IMR-90 (cell line): ENCODE measurements at regions not wholly inside any gene's neighbourhood (a gene's known extent, or its start where the extent isn't known, plus 50 kb on each side); places are given as distances from the start of the nearest gene placed in this dataset.

Experiments used
- ATAC-seq: fragments of 200-7000 bp; cut with Tn5 transposase; 2 replicates; pipeline ENCODE4 v1.9.1; 2020; ENCODE audit warnings: low read depth, mild to moderate bottlenecking, moderate library complexity
- BruUV-seq: library from RNA; stranded (reverse); fragments of 400-500 nt; replicated peaks from 2 replicates; lab custom pipeline; 2021; lab: Mats Ljungman, UMichigan
- CTCF ChIA-PET: fragments of 300-600 bp; formaldehyde crosslinking; extraction: SDS; loops from one replicate; lab custom pipeline; 2021; ENCODE audit warnings: antibody characterized with exemption; lab: Yijun Ruan, JAX
- POLR2A ChIA-PET: fragments of 300-600 bp; sonication (Branson Sonifier 250); formaldehyde crosslinking; loops from one replicate; lab custom pipeline; 2022; ENCODE audit warnings: antibody characterized with exemption; ENCODE audit not compliant: unreplicated experiment; lab: Charles Lee
- DNase-seq: peaks from one replicate; pipeline ENCODE4 v3.0.0; 2013
- H2AFZ ChIP-seq: replicated peaks from 2 replicates; pipeline ENCODE3; 2013; ENCODE audit warnings: low read length, mild to moderate bottlenecking; ENCODE audit not compliant: poor library complexity
- H2AK5ac ChIP-seq: 2 replicates; pipeline ENCODE4 v1.6.1; 2013; ENCODE audit warnings: low read depth, low read length, inconsistent platforms
- H2AK9ac ChIP-seq: replicated peaks from 2 replicates; pipeline ENCODE3; 2013; ENCODE audit warnings: mild to moderate bottlenecking, low read depth, low read length, moderate library complexity; ENCODE audit not compliant: poor library complexity
- H2BK120ac ChIP-seq: 2 replicates; pipeline ENCODE4 v1.6.1; 2013; ENCODE audit warnings: low read depth, low read length, inconsistent platforms
- H2BK15ac ChIP-seq: 3 replicates; pipeline ENCODE4 v1.6.1; 2013; ENCODE audit warnings: low read depth, low read length, inconsistent platforms
- H2BK20ac ChIP-seq: 2 replicates; pipeline ENCODE4 v1.6.1; 2013; ENCODE audit warnings: low read depth, mild to moderate bottlenecking, inconsistent platforms, low read length, moderate library complexity
- H2BK5ac ChIP-seq: 2 replicates; pipeline ENCODE4 v1.6.1; 2013; ENCODE audit warnings: mild to moderate bottlenecking, low read depth, low read length, inconsistent platforms; ENCODE audit not compliant: poor library complexity, severe bottlenecking
- H3K14ac ChIP-seq: replicated peaks from 2 replicates; pipeline ENCODE4 v1.6.1; 2013; ENCODE audit warnings: low read depth, low read length, inconsistent platforms
- H3K18ac ChIP-seq: 2 replicates; pipeline ENCODE4 v1.6.1; 2013; ENCODE audit warnings: low read depth, low read length, control low read depth
- H3K23ac ChIP-seq: 2 replicates; pipeline ENCODE4 v1.6.1; 2013; ENCODE audit warnings: low read depth, low read length, inconsistent platforms
- H3K27ac ChIP-seq: 2 replicates; pipeline ENCODE4 v1.5.1; 2013; ENCODE audit warnings: mild to moderate bottlenecking, control low read depth, low read length; ENCODE audit not compliant: insufficient read depth
- H3K27me3 ChIP-seq: 2 replicates; pipeline ENCODE4 v1.6.1; 2013; ENCODE audit warnings: low read length; ENCODE audit not compliant: control insufficient read depth, insufficient read depth
- H3K36me3 ChIP-seq: 2 replicates; pipeline ENCODE4 v1.6.1; 2013; ENCODE audit warnings: low read length, mixed read lengths; ENCODE audit not compliant: control insufficient read depth, insufficient read depth
- H3K4ac ChIP-seq: 2 replicates; pipeline ENCODE4 v1.6.1; 2013; ENCODE audit warnings: low read depth, low read length, inconsistent platforms
- H3K4me1 ChIP-seq: 2 replicates; pipeline ENCODE4 v1.6.1; 2013; ENCODE audit warnings: low read length, mixed read lengths; ENCODE audit not compliant: control insufficient read depth, insufficient read depth
- H3K4me2 ChIP-seq: 2 replicates; pipeline ENCODE4 v1.6.1; 2013; ENCODE audit warnings: low read depth, mild to moderate bottlenecking, control low read depth, low read length, moderate library complexity
- H3K4me3 ChIP-seq: 2 replicates; pipeline ENCODE4 v1.5.1; 2013; ENCODE audit warnings: low read depth, mild to moderate bottlenecking, control low read depth, low read length, moderate library complexity; ENCODE audit not compliant: insufficient read depth
- H3K56ac ChIP-seq: 2 replicates; pipeline ENCODE4 v1.6.1; 2013; ENCODE audit warnings: low read length, inconsistent platforms; ENCODE audit not compliant: insufficient read depth; ENCODE audit errors: extremely low read depth
- H3K79me1 ChIP-seq, 2 experiments: 2 replicates each; pipeline ENCODE4 v1.6.1; 2013; ENCODE audit warnings: low read length in 2 of 2, inconsistent platforms in 1 of 2, low read depth in 1 of 2
- H3K9ac ChIP-seq: 2 replicates; pipeline ENCODE4 v1.6.1; 2013; ENCODE audit warnings: low read depth, low read length, control low read depth
- H3K9me1 ChIP-seq: 2 replicates; pipeline ENCODE4 v1.6.1; 2013; ENCODE audit warnings: low read length, inconsistent platforms; ENCODE audit not compliant: insufficient read depth
- H3K9me3 ChIP-seq: 2 replicates; pipeline ENCODE4 v1.6.1; 2013; ENCODE audit warnings: low read length; ENCODE audit not compliant: control insufficient read depth, insufficient read depth
- H4K20me1 ChIP-seq: 2 replicates; pipeline ENCODE4 v1.6.1; 2013; ENCODE audit warnings: low read length, inconsistent platforms; ENCODE audit not compliant: insufficient read depth
- H4K5ac ChIP-seq: 2 replicates; pipeline ENCODE4 v1.6.1; 2013; ENCODE audit warnings: mild to moderate bottlenecking, low read depth, low read length, control low read depth
- H4K8ac ChIP-seq, 2 experiments: 2 replicates each; pipeline ENCODE4 v1.6.1; 2013; ENCODE audit warnings: low read depth in 2 of 2, low read length in 2 of 2, control low read depth in 1 of 2, inconsistent platforms in 1 of 2
- H4K91ac ChIP-seq: 2 replicates; pipeline ENCODE4 v1.6.1; 2013; ENCODE audit warnings: low read depth, low read length, inconsistent platforms; ENCODE audit not compliant: insufficient read depth
- CHD1 ChIP-seq: IDR thresholded peaks from 2 replicates; pipeline ENCODE4 v1.6.1; 2012; ENCODE audit warnings: low read depth, low read length, improper control_type of control experiment
- ELK1 ChIP-seq: fragments of 150-350 bp; IDR thresholded peaks from 2 replicates; pipeline ENCODE4 v1.6.1; 2016; ENCODE audit warnings: low read depth, mild to moderate bottlenecking, low read length, moderate library complexity, borderline replicate concordance
- FOS ChIP-seq: fragments of 150-350 bp; IDR thresholded peaks from 2 replicates; pipeline ENCODE4 v1.6.1; 2016; ENCODE audit warnings: low read depth, low read length
- MAFK ChIP-seq: IDR thresholded peaks from 2 replicates; pipeline ENCODE4 v1.6.1; 2012; ENCODE audit warnings: low read depth, low read length, improper control_type of control experiment
- RCOR1 ChIP-seq: IDR thresholded peaks from 2 replicates; pipeline ENCODE4 v1.6.1; 2012; ENCODE audit warnings: mild to moderate bottlenecking, low read length, improper control_type of control experiment; ENCODE audit not compliant: insufficient replicate concordance
- RFX5 ChIP-seq: IDR thresholded peaks from 2 replicates; pipeline ENCODE4 v1.8.0; 2012; ENCODE audit warnings: low read depth, mild to moderate bottlenecking, low read length, moderate library complexity
- SMC3 ChIP-seq: fragments of 150-350 bp; IDR thresholded peaks from 2 replicates; pipeline ENCODE4 v1.6.1; 2016; ENCODE audit warnings: low read depth, mild to moderate bottlenecking, antibody characterized with exemption, low read length, moderate library complexity
- WGBS, 2 experiments: methylation state at CpG; one replicate each; pipeline versions ENCODE4 v1.1.5 to v1.1.7; 2013; ENCODE audit warnings: missing lambda C conversion rate in 2 of 2; ENCODE audit not compliant: insufficient read length in 1 of 2; ENCODE audit errors: extremely low coverage in 2 of 2; 5-methylcytosine and 5-hydroxymethylcytosine counted together
- dilution Hi-C: fragments of 300-500 bp; cut with HindIII; formaldehyde crosslinking; loops from one replicate; pipeline ENCODE4 v1.14.3; 2018; ENCODE audit warnings: low sequenced_read_pairs; ENCODE audit not compliant: unreplicated experiment
- in situ Hi-C: fragments of 300-500 bp; cut with MboI; formaldehyde crosslinking; loops from 3 replicates; pipeline ENCODE4 v1.14.3; 2019; ENCODE audit warnings: low sequenced_read_pairs, inconsistent platforms, mixed read lengths
- intact Hi-C: fragments of 100-400 bp; cut with micrococcal nuclease; formaldehyde crosslinking; loops from 2 replicates; pipeline ENCODE4 v1.10.0; 2022

- peak overlapping the region; percentile 43 for H2BK5ac ChIP-seq
- WGBS, 2 experiments = 40% methylated on average over 1 of the region's 4 CpGs; no CpG with 5 or more reads in 1 of the 2 experiments
- TF ChIP-seq ELK1 (no peak), FOS (no peak), CHD1 (no peak), MAFK (no peak), SMC3 (no peak), RCOR1 (no peak), RFX5 (no peak)
- H4K8ac ChIP-seq = peak overlapping the region; percentile 23 to 40; a peak in 2 of 4 replicates
- no peak overlapping the region for H2AFZ ChIP-seq
- no peak overlapping the region for H3K4me3 ChIP-seq
- ChIA-PET POLR2A (no interaction called here), CTCF (no interaction called here)
- H4K20me1 ChIP-seq = no peaks in the 10 kb centered on the region
- H3K4me2 ChIP-seq = no peak overlapping the region
- H3K27ac ChIP-seq = peak overlapping the region; percentile 25; the same call in 1 of the 2 replicates
- H3K36me3 ChIP-seq = no peaks in the 10 kb centered on the region
- in situ Hi-C loops = no loop called here
- dilution Hi-C loops = no loop called here
- no peak overlapping the region for H3K9ac ChIP-seq
- no peak overlapping the region for H2AK9ac ChIP-seq
- no peak for DNase-seq
- H3K4ac ChIP-seq = peak overlapping the region; percentile 57
- H3K27me3 ChIP-seq = no peaks in the 10 kb centered on the region
- no peak for ATAC-seq
- H4K91ac ChIP-seq = peak overlapping the region; percentile 76
- H3K18ac ChIP-seq = peak overlapping the region; percentile 80
- peaks cover 34 to 60% of the 10 kb centered on the region in 2 experiments for H3K79me1 ChIP-seq
- H2BK15ac ChIP-seq = peak overlapping the region; percentile 89; the same call in 2 of the 3 replicates
- H3K23ac ChIP-seq = peak overlapping the region; percentile 54
- H2BK20ac ChIP-seq = peak overlapping the region; percentile 65
- no TSS peak for BruUV-seq
- peak overlapping the region; percentile 26; the same call in 1 of the 2 replicates for H3K56ac ChIP-seq
- H3K14ac ChIP-seq = peak overlapping the region; percentile 65; the same call in 1 of the 2 replicates
- H3K9me3 ChIP-seq = no peaks in the 10 kb centered on the region
- H2AK5ac ChIP-seq = peak overlapping the region; percentile 20
- intact Hi-C loops = no loop called here
- peak overlapping the region; percentile 74 for H4K5ac ChIP-seq
- peaks cover 32% of the 10 kb centered on the region for H3K4me1 ChIP-seq
- H3K9me1 ChIP-seq = peaks cover 6% of the 10 kb centered on the region; the same call in 1 of the 2 replicates
- peak overlapping the region; percentile 76 for H2BK120ac ChIP-seq
Measured at GRCh38 chr5:124678468-124678867, 68.0 kb downstream of the ZNF608 start.
